GM12878 (cell line): ENCODE measurements at regions not wholly inside any gene's neighbourhood (a gene's known extent, or its start where the extent isn't known, plus 50 kb on each side); places are given as distances from the start of the nearest gene placed in this dataset.
A peak's percentile ranks its signal among the peaks of the same experiment; 100 is the strongest.

Experiments used
- BCL3 ChIP-seq: IDR thresholded peaks from 2 replicates; pipeline ENCODE4 v1.6.1; 2011; ENCODE audit warnings: borderline replicate concordance, low read depth, mild to moderate bottlenecking, moderate library complexity, low read length; ENCODE audit not compliant: insufficient read depth, poor library complexity, severe bottlenecking
- CHD1 ChIP-seq: IDR thresholded peaks from 2 replicates; pipeline ENCODE4 v1.6.1; 2012; ENCODE audit warnings: low read depth, low read length, improper control_type of control experiment
- CUX1 ChIP-seq: IDR thresholded peaks from 2 replicates; pipeline ENCODE4 v1.6.1; 2012; ENCODE audit warnings: improper control_type of control experiment, low read depth, low read length; ENCODE audit not compliant: insufficient replicate concordance
- E2F8 ChIP-seq: fragments of 450-650 bp; IDR thresholded peaks from 2 replicates; pipeline ENCODE4 v1.6.1; 2018; ENCODE audit warnings: mild to moderate bottlenecking, low read depth, moderate library complexity; ENCODE audit not compliant: partially characterized antibody
- ESRRA ChIP-seq: IDR thresholded peaks from 2 replicates; pipeline ENCODE4 v1.6.1; 2012; ENCODE audit warnings: mild to moderate bottlenecking, low read length, improper control_type of control experiment
- HDAC2 ChIP-seq: fragments of 200-600 bp; sonication (generic); IDR thresholded peaks from 2 replicates; pipeline ENCODE4 v1.6.1; 2017
- NFIC ChIP-seq: IDR thresholded peaks from 2 replicates; pipeline ENCODE4 v1.6.1; 2012; ENCODE audit warnings: low read depth, mild to moderate bottlenecking, inconsistent platforms, low read length, moderate library complexity
- NFXL1 ChIP-seq: fragments of 450-650 bp; IDR thresholded peaks from 2 replicates; pipeline ENCODE4 v1.6.1; 2017; ENCODE audit warnings: antibody characterized with exemption, mild to moderate bottlenecking, borderline replicate concordance
- PAX5 ChIP-seq: IDR thresholded peaks from 2 replicates; pipeline ENCODE4 v1.6.1; 2011; ENCODE audit warnings: low read depth, low read length, borderline replicate concordance
- PML ChIP-seq: IDR thresholded peaks from 2 replicates; pipeline ENCODE4 v1.6.1; 2012; ENCODE audit warnings: low read length, inconsistent platforms
- POLR2AphosphoS2 ChIP-seq: IDR thresholded peaks from 2 replicates; pipeline ENCODE4 v1.6.1; 2011; ENCODE audit warnings: low read depth, mild to moderate bottlenecking, low read length, improper control_type of control experiment, moderate library complexity
- POLR2AphosphoS5 ChIP-seq: IDR thresholded peaks from 2 replicates; pipeline ENCODE4 v1.6.1; 2011; ENCODE audit warnings: mild to moderate bottlenecking, low read length, inconsistent platforms
- PRDM15 ChIP-seq: fragments of 450-650 bp; formaldehyde crosslinking; IDR thresholded peaks from 2 replicates; pipeline ENCODE4 v1.4.0; 2020; ENCODE audit warnings: mild to moderate bottlenecking, moderate library complexity
- RB1 ChIP-seq: fragments of 450-650 bp; formaldehyde crosslinking; IDR thresholded peaks from 2 replicates; pipeline ENCODE4 v1.6.1; 2017; ENCODE audit warnings: mild to moderate bottlenecking, borderline replicate concordance
- STAT1 ChIP-seq: fragments of 450-650 bp; conservative IDR thresholded peaks from 2 replicates; pipeline ENCODE4 v1.6.1; 2014; ENCODE audit warnings: antibody characterized with exemption, mild to moderate bottlenecking
- TAF1 ChIP-seq: IDR thresholded peaks from 2 replicates; pipeline ENCODE4 v1.6.1; 2011; ENCODE audit warnings: mild to moderate bottlenecking, low read depth, low read length, borderline replicate concordance
- TBL1XR1 ChIP-seq: IDR thresholded peaks from 2 replicates; pipeline ENCODE4 v1.6.1; 2012; ENCODE audit warnings: low read depth, low read length, improper control_type of control experiment
- YBX1 ChIP-seq: fragments of 450-650 bp; IDR thresholded peaks from 2 replicates; pipeline ENCODE4 v1.6.1; 2016; ENCODE audit warnings: antibody characterized with exemption
- ZNF24 ChIP-seq: fragments of 450-650 bp; IDR thresholded peaks from 2 replicates; pipeline ENCODE4 v1.6.1; 2017; ENCODE audit warnings: antibody characterized with exemption, mild to moderate bottlenecking

- TF ChIP-seq NFXL1 (no peak), POLR2AphosphoS2 (no peak), CUX1 (no peak), CHD1 (no peak), STAT1 (no peak), RB1 (no peak), YBX1 (no peak), PAX5 (peak; percentile 79), E2F8 (no peak), ESRRA (no peak), TBL1XR1 (no peak), POLR2AphosphoS5 (no peak), NFIC (peak; percentile 72; the same call in 1 of the 2 replicates), PRDM15 (CRISPR knock-in tag) (no peak), TAF1 (no peak), BCL3 (no peak), HDAC2 (no peak), ZNF24 (no peak), PML (no peak)
Observed at GRCh38 chr5:90015584-90016018, 394.0 kb downstream of the CETN3 start (continued).
